H9 (cell line): ENCODE measurements at regions not wholly inside any gene's neighbourhood (a gene's known extent, or its start where the extent isn't known, plus 50 kb on each side); places are given as distances from the start of the nearest gene placed in this dataset.
"Not testable (repeated sequence)": the region's sequence is repeated elsewhere in the genome, so short reads cannot be mapped to it uniquely, and the experiment has no call there.

ENCODE experiments used
- DNase-seq: peaks from one replicate; pipeline ENCODE4 v3.0.0-alpha.2; 2017
- H2AFZ ChIP-seq: one replicate; pipeline ENCODE4 v1.6.1; 2013; ENCODE audit warnings: mild to moderate bottlenecking, low read length, control low read depth, moderate library complexity
- H2AK5ac ChIP-seq: 2 replicates; pipeline ENCODE4 v1.6.1; 2013; ENCODE audit warnings: low read length, control low read depth, mixed read lengths; ENCODE audit not compliant: insufficient read length
- H2BK120ac ChIP-seq: one replicate; pipeline ENCODE4 v1.6.1; 2013; ENCODE audit warnings: low read depth, mild to moderate bottlenecking, low read length, control low read depth, inconsistent platforms; ENCODE audit not compliant: poor library complexity, severe bottlenecking
- H2BK12ac ChIP-seq: 2 replicates; pipeline ENCODE4 v1.6.1; 2013; ENCODE audit warnings: low read length, control low read depth, mixed read lengths, low read depth; ENCODE audit not compliant: insufficient read length
- H2BK15ac ChIP-seq: 2 replicates; pipeline ENCODE4 v1.6.1; 2013; ENCODE audit warnings: low read depth, low read length, control low read depth
- H2BK20ac ChIP-seq: one replicate; pipeline ENCODE4 v1.6.1; 2013; ENCODE audit warnings: low read depth, mild to moderate bottlenecking, low read length, control low read depth, inconsistent platforms; ENCODE audit not compliant: poor library complexity, severe bottlenecking
- H2BK5ac ChIP-seq: 2 replicates; pipeline ENCODE4 v1.6.1; 2013; ENCODE audit warnings: low read length, control low read depth, mixed read lengths; ENCODE audit not compliant: insufficient read length
- H3K14ac ChIP-seq: 2 replicates; pipeline ENCODE4 v1.6.1; 2013; ENCODE audit warnings: low read length, control low read depth; ENCODE audit not compliant: insufficient read depth
- H3K18ac ChIP-seq: 2 replicates; pipeline ENCODE4 v1.6.1; 2013; ENCODE audit warnings: low read depth, mild to moderate bottlenecking, mixed read lengths, low read length, control low read depth; ENCODE audit not compliant: insufficient read length
- H3K23ac ChIP-seq: 2 replicates; pipeline ENCODE4 v1.6.1; 2013; ENCODE audit warnings: low read length, control low read depth, mixed read lengths, low read depth; ENCODE audit not compliant: insufficient read length
- H3K23me2 ChIP-seq: 2 replicates; pipeline ENCODE4 v1.6.1; 2013; ENCODE audit warnings: low read depth, mild to moderate bottlenecking, mixed read lengths, low read length, control low read depth; ENCODE audit not compliant: insufficient read length, poor library complexity, severe bottlenecking
- H3K27ac ChIP-seq: 2 replicates; pipeline ENCODE4 v1.5.1; 2013; ENCODE audit warnings: low read length, control low read depth, mixed read lengths, low read depth; ENCODE audit not compliant: insufficient read length
- H3K27me3 ChIP-seq: 2 replicates; pipeline ENCODE4 v1.6.1; 2013; ENCODE audit warnings: low read length, control low read depth, inconsistent platforms; ENCODE audit not compliant: insufficient read depth
- H3K4ac ChIP-seq: 2 replicates; pipeline ENCODE4 v1.6.1; 2013; ENCODE audit warnings: low read depth, mild to moderate bottlenecking, control low read depth, inconsistent platforms, low read length, moderate library complexity
- H3K4me1 ChIP-seq: 2 replicates; pipeline ENCODE4 v1.6.1; 2013; ENCODE audit warnings: low read length, control low read depth, inconsistent platforms; ENCODE audit not compliant: insufficient read depth
- H3K4me2 ChIP-seq: 2 replicates; pipeline ENCODE4 v1.6.1; 2013; ENCODE audit warnings: low read length, control low read depth, mixed read lengths; ENCODE audit not compliant: insufficient read length, insufficient read depth
- H3K56ac ChIP-seq: 2 replicates; pipeline ENCODE4 v1.6.1; 2013; ENCODE audit warnings: low read depth, mild to moderate bottlenecking, mixed read lengths, low read length, control low read depth; ENCODE audit not compliant: insufficient read length
- H3K79me1 ChIP-seq: 2 replicates; pipeline ENCODE4 v1.6.1; 2013; ENCODE audit warnings: low read depth, mild to moderate bottlenecking, moderate library complexity, low read length, control low read depth, inconsistent platforms; ENCODE audit not compliant: insufficient read depth, poor library complexity, severe bottlenecking
- H3K79me2 ChIP-seq: 2 replicates; pipeline ENCODE4 v1.6.1; 2013; ENCODE audit warnings: low read length, control low read depth, inconsistent platforms; ENCODE audit not compliant: insufficient read depth
- H3K9ac ChIP-seq: 2 replicates; pipeline ENCODE4 v1.6.1; 2013; ENCODE audit warnings: low read length, control low read depth, mixed read lengths; ENCODE audit not compliant: insufficient read length; ENCODE audit errors: extremely low read depth
- H3K9me3 ChIP-seq: one replicate; pipeline ENCODE4 v1.6.1; 2013; ENCODE audit warnings: low read depth, low read length, inconsistent platforms; ENCODE audit not compliant: control insufficient read depth
- H3T11ph ChIP-seq: one replicate; pipeline ENCODE4 v1.6.1; 2013; ENCODE audit warnings: mild to moderate bottlenecking, low read length, control low read depth, inconsistent platforms
- H4K20me1 ChIP-seq: one replicate; pipeline ENCODE4 v1.6.1; 2013; ENCODE audit not compliant: control insufficient read depth, insufficient read length, insufficient read depth
- H4K5ac ChIP-seq: 2 replicates; pipeline ENCODE4 v1.6.1; 2013; ENCODE audit warnings: low read depth, mild to moderate bottlenecking, mixed read lengths, low read length, control low read depth; ENCODE audit not compliant: insufficient read length
- H4K8ac ChIP-seq: replicated peaks from 2 replicates; pipeline ENCODE4 v1.6.1; 2013; ENCODE audit warnings: low read length, control low read depth, mixed read lengths, low read depth; ENCODE audit not compliant: insufficient read length
- H4K91ac ChIP-seq: 2 replicates; pipeline ENCODE4 v1.6.1; 2013; ENCODE audit warnings: low read depth, mild to moderate bottlenecking, moderate library complexity, mixed read lengths, low read length, control low read depth; ENCODE audit not compliant: insufficient read length
- H3K27ac Mint-ChIP-seq, 3 experiments: 2 replicates in 2 of 3; 3 replicates in 1 of 3; pipeline ENCODE4 v1.8.0; 2020 to 2021; ENCODE audit warnings: mixed read lengths in 3 of 3, mild to moderate bottlenecking in 1 of 3, moderate library complexity in 1 of 3
- H3K27me3 Mint-ChIP-seq: 2 replicates; pipeline ENCODE4 v1.8.0; 2021; ENCODE audit warnings: low read depth, mild to moderate bottlenecking, moderate library complexity, mixed read lengths
- H3K36me3 Mint-ChIP-seq, 3 experiments: 2 replicates in 2 of 3; 3 replicates in 1 of 3; pipeline ENCODE4 v1.8.0; 2020 to 2021; ENCODE audit warnings: low read depth in 3 of 3, mixed read lengths in 3 of 3; ENCODE audit not compliant: insufficient read depth in 1 of 3
- H3K4me1 Mint-ChIP-seq, 2 experiments: 2 replicates each; pipeline ENCODE4 v1.8.0; 2020; ENCODE audit warnings: mixed read lengths in 2 of 2
- H3K4me3 Mint-ChIP-seq, 2 experiments: 2 replicates in 1 of 2; 3 replicates in 1 of 2; pipeline ENCODE4 v1.8.0; 2020 to 2021; ENCODE audit warnings: mild to moderate bottlenecking in 2 of 2, mixed read lengths in 2 of 2, moderate library complexity in 1 of 2
- H3K9me3 Mint-ChIP-seq, 2 experiments: 2 replicates in 1 of 2; 3 replicates in 1 of 2; pipeline ENCODE4 v1.8.0; 2020; ENCODE audit warnings: mild to moderate bottlenecking in 2 of 2, mixed read lengths in 2 of 2, moderate library complexity in 1 of 2
- WGBS: extraction: QIAGEN DNeasy Blood & Tissue Kit; methylation state at CpG from one replicate; pipeline ENCODE4 v1.1.7; 2013; ENCODE audit warnings: missing lambda C conversion rate, low lambda C conversion rate, mixed read lengths; ENCODE audit not compliant: insufficient read length; ENCODE audit errors: extremely low coverage; 5-methylcytosine and 5-hydroxymethylcytosine counted together
- TF ChIP-seq, protein P1 (sequence below): fragments of 200-600 bp; sonication (generic); conservative IDR thresholded peaks from 3 replicates; pipeline ENCODE4 v1.8.0; 2021; ENCODE audit warnings: antibody characterized with exemption, mild to moderate bottlenecking

DNA sequence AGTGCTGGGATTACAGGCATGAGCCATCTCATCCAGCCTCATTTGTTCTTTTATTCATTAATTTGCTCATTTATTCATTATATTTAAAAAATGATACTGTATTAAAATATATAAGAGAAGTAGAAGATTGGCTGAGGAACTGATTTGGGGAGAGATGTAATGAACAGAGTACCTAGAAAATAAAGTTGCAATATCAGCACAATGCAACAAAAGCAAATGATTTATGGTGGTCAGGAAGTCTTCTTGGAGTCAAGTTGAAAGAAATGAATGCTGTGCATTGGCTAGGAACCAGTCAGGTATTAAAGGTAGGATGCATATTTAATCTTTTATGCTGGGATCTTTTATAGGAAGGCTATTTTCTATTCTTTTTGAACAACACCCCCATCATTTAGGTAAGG, 152.2 kb downstream of the C3orf38 start:
- Histone ChIP-seq H3K4me1 (no peaks in the 10 kb centered on the region; the same call in 1 of the 2 replicates), H2AK5ac (no peak overlapping the region), H3K79me2 (no peaks in the 10 kb centered on the region), H2BK15ac (no peak overlapping the region), H3K56ac (no peak overlapping the region), H2BK20ac (no peak overlapping the region), H3K14ac (no peak overlapping the region), H4K91ac (no peak overlapping the region), H2AFZ (no peak overlapping the region), H3K9me3 (no peaks in the 10 kb centered on the region), H3K9ac (no peak overlapping the region), H3K23ac (no peak overlapping the region), H2BK5ac (no peak overlapping the region), H3T11ph (no peak overlapping the region), H3K79me1 (no peaks in the 10 kb centered on the region), H3K23me2 (no peaks in the 10 kb centered on the region), H4K20me1 (no peaks in the 10 kb centered on the region), H3K27me3 (no peaks in the 10 kb centered on the region), H3K4me2 (no peak overlapping the region), H2BK12ac (no peak overlapping the region), H3K27ac (no peak overlapping the region), H3K4ac (no peak overlapping the region), H2BK120ac (no peak overlapping the region), H3K18ac (no peak overlapping the region), H4K5ac (no peak overlapping the region), H4K8ac (no peak overlapping the region)
- Mint-ChIP-seq H3K36me3 (peaks cover 10 to 26% (median 12%) of the 10 kb centered on the region in 3 experiments; a peak in 6 of 7 replicates), H3K27me3 (no peaks in the 10 kb centered on the region; the same call in 1 of the 2 replicates), H3K4me3 (no peak overlapping the region), H3K27ac (no peak overlapping the region), H3K9me3 (peaks cover 11 to 16% of the 10 kb centered on the region in 2 experiments; a peak in 3 of 5 replicates), H3K4me1 (peaks cover 17 to 20% of the 10 kb centered on the region in 2 experiments)
- no peak for DNase-seq
- TF ChIP-seq, protein P1, sequence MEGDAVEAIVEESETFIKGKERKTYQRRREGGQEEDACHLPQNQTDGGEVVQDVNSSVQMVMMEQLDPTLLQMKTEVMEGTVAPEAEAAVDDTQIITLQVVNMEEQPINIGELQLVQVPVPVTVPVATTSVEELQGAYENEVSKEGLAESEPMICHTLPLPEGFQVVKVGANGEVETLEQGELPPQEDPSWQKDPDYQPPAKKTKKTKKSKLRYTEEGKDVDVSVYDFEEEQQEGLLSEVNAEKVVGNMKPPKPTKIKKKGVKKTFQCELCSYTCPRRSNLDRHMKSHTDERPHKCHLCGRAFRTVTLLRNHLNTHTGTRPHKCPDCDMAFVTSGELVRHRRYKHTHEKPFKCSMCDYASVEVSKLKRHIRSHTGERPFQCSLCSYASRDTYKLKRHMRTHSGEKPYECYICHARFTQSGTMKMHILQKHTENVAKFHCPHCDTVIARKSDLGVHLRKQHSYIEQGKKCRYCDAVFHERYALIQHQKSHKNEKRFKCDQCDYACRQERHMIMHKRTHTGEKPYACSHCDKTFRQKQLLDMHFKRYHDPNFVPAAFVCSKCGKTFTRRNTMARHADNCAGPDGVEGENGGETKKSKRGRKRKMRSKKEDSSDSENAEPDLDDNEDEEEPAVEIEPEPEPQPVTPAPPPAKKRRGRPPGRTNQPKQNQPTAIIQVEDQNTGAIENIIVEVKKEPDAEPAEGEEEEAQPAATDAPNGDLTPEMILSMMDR, result no peak

DNA sequence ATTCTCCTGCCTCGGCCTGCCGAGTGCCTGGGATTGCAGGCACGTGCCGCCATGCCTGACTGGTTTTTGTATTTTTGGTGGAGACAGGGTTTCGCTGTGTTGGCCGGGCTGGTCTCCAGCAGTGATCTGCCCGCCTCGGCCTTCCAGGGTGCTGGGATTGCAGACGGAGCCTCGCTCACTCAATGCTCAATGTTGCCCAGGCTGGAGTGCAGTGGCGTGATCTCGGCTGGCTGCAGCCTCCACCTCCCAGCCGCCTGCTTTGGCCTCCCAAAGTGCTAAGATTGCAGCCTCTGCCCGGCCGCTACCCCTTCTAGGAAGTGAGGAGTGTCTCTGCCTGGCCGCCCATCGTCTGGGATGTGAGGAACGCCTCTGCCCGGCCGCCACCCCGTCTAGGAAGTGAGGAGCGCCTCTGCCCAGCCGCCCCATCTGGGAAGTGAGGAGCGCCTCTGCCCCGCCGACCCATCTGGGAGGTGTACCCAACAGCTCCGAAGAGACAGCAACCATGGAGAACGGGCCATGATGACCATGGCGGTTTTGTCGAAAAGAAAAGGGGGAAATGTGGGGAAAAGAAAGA, 153.7 kb downstream of the C3orf38 start:
- H3K36me3 Mint-ChIP-seq, result peaks cover 10 to 26% (median 12%) of the 10 kb centered on the region in 3 experiments; a peak in 6 of 7 replicates
- H2BK5ac ChIP-seq, result not testable (repeated sequence)

More for the DNA sequence above, 153.7 kb downstream of the C3orf38 start:
- not testable (repeated sequence) for H2BK15ac ChIP-seq, H3K4me1 ChIP-seq, H2AK5ac ChIP-seq, H3K4ac ChIP-seq, H4K8ac ChIP-seq, H4K20me1 ChIP-seq, DNase-seq, H3K9me3 ChIP-seq, H3K27ac Mint-ChIP-seq, H3K27me3 Mint-ChIP-seq, H2BK120ac ChIP-seq, H2BK20ac ChIP-seq, H3K18ac ChIP-seq, H4K5ac ChIP-seq, H3K14ac ChIP-seq, H3K4me2 ChIP-seq, H3K79me1 ChIP-seq, H3K27me3 ChIP-seq, H2BK12ac ChIP-seq, H2AFZ ChIP-seq, H3T11ph ChIP-seq, H3K23ac ChIP-seq, H3K23me2 ChIP-seq, H3K4me3 Mint-ChIP-seq, H4K91ac ChIP-seq, H3K9ac ChIP-seq, H3K56ac ChIP-seq, H3K79me2 ChIP-seq, H3K27ac ChIP-seq
- Mint-ChIP-seq H3K4me1 (peaks cover 26 to 30% of the 10 kb centered on the region in 2 experiments), H3K9me3 (peaks cover 11 to 16% of the 10 kb centered on the region in 2 experiments; a peak in 3 of 5 replicates)
- no CpG with 5 or more reads among the region's 30 CpGs for WGBS
